SKM-1 (cell line): ENCODE measurements at regions not wholly inside any gene's neighbourhood (a gene's known extent, or its start where the extent isn't known, plus 50 kb on each side); places are given as distances from the start of the nearest gene placed in this dataset.
A peak's percentile ranks its signal among the peaks of the same experiment; 100 is the strongest.
"Not testable (repeated sequence)": the region's sequence is repeated elsewhere in the genome, so short reads cannot be mapped to it uniquely, and the experiment has no call there.

ENCODE experiments used
- DNase-seq: peaks from one replicate; lab custom pipeline; 2025; ENCODE audit not compliant: unreplicated experiment; lab: John Stamatoyannopoulos, UW

DNA sequence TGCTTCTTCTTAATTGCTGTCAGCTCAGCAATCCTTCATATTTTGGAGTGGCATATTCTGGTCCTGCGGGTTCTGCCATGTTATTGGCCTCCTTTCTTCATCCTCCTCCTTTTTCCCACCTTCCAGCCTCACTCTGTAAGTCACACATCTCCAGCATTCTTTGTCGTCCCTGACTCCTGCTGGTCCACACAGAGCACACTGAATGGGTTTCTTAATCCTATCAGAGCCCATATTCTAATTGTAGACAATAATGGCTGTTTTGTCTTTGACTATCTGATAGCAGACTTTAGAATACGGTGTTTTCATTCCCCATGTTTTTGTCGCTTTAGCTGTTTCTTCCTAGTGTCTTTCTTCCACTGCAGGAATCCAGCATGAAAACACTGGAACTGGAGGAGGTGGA lies 389.6 kb downstream of the REEP3 start:
- DNase-seq = no peak

DNA sequence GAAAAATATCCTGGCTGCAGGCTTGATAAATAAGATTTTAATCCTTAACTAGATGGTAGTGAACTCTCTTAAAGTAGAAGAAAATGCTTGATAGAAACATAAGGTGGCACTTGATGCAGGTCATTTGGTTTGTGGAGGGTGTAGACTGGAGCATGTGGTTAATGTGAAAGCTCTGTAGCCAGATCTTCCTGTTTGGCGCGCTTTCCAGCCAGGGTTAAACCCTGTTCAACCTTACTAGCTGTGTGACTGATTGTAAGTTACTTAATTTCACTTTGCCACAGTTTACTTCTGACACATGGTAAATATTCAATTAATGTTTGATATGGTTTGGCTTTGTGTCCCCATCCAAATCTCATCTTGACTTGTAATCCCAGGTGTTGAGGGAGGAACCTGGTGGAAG lies 394.0 kb downstream of the REEP3 start:
- no peak for DNase-seq

DNA sequence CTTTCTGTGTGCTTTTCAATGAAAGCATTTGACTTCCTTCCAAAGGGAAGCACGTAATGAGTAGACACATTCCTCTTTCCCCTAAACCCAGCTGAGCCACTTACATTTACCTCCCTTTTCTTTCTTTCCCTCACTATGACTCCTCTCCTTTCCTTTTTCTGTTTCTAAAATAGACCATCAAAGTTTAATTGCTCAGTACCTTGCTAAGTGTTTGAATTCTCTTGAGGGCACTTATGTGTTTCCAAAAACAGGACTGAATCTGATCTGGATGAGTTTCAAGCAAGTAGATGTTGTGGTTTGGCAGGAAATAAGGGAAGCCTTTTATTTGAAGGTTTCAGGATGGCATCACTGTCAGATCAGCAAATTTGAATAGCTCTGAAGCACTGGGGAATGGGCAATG lies 396.2 kb downstream of the REEP3 start:
- DNase-seq = no peak

DNA sequence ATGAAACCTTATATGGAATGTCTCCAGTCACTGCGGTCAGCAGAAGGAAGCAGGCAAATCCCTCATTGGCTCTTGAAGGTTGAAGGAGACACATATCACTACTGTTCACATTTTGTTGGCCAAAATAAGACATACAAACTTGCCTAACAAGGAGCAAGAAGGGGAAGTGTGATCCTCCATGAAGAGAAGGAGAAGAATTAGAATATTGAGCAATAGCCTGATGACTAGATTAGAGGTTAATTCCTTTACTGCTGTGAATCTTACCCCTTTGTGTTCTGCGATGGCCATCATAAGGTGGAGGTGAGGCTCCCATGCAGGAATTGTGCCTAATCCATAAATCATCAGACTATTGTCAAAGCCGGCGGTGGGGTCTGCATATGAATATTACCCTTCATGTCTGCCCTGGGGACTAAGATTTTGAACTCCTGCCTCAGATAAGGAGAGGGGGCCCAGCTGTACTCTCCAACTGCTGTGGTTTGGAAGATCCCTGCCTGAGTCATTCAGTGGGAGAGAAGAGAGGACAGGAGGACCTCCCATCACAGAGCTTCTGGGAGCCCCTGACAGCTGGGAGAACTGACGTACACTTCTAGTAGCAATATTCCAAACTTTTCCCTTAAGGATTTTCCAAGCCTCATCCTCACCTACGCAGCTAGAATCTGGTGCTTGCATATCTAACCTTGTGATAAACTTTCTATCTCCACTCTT lies 398.5 kb downstream of the REEP3 start:
- DNase-seq = peak; percentile 66

DNA sequence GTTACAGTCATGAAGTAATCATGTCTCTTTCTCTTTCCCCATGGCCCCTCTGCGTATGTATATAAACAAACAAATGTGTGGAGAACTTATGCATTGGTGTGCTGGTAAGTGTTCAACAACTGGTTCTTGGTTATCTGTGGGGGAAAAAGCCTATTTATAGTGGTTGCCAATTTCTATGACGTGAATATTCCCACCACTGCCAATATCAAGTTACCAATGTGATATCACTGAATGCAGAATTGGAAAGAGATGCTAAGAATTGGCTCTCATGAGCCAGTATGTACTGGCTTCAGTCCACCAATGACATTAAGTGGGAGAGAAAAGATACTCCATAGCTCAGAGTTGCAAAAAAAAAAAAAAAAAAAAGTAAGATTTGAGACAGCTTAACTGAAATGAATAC lies 399.7 kb downstream of the REEP3 start:
- no peak for DNase-seq

DNA sequence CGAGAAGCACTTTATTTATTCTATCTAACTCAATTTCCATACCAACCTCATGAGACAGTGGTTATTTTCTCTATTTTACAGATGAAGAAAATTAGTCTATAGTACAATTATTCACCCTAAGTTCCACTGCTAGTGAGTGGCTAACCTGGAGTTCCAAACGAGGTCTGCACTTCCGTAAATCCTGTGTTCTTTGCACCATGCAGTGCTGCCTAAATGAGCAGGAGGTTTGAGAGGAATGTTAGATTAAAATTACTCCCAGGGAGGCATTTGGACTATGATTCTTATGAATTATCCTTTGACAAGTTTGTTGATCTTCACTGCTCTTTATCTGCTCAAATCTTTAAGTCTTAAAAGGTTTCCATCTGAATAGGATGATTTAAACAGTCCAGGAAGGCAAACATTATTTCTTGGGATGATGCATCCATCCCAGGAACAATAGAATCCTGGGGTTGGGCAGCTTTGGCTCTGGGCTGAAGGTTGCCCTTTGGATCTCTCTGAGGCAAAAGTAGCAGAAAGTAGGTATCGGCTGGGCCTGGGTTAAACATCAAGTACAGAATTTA lies 400.8 kb downstream of the REEP3 start:
- no peak for DNase-seq

DNA sequence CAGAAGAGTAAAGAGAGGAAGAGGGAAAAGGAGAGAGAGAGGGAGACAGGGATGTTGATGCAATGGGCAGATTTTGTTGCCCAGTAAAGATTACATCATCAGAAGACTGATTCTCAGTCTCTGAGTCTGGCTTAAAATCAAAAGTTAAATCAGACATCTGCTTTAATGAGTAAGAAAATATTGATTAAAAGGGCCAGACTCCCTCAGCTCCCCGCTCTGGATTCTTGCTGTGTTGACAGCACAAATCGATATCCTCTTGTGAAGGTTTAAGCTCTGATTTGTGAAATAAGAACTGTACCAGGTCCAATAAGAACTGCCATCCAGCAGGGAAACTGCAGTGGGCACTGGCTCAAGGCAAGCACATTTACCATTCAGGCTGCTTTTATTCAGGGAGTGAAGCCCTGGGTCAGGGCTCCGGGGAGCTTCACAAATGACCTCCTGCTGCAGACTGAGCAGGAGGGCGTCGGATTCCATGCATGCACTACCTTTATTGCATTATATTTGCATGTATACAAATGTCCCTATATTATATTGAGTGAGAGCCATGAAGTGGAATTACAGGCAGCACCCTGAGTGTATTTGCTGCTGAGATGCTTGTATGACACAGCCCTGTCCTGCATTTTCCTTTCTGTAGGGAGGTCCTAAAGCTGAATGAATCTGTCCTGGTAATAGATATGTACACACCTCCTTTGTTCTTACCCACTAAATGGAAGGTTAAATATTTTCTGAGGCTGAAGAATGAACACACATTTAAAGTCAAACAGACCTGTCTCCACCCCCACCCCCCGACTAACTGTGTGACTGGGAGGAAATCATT lies 401.5 kb downstream of the REEP3 start:
- DNase-seq = no peak

DNA sequence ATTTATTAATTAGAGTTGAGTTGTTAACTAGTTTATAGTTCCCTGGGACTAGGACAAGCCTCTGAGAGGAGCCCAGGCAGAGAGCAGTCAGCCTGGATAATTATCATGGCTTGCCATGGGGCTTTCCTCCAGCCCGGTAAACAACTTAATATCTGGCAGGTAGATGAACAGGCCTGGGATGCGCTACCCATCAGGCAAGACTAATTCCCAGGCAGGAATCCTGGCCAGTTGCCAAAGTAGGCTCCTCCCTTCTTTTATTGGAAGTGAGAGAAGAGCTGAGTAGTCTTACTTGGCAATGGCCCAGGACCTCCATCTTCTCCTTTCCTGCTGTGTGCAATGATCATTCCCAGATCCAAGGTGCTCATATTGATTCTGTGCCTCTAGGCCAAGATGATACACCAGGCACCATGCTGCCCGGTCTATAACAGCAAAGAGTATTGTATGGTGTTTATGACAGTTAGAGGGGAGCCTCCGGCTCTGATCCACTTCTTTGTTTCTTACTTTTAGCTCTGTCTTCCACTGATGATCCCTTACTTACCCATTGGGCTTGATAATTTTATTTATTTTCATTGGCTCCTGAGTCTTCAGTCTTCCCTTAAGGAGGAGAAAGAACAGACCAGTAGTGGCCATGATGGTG lies 408.7 kb downstream of the REEP3 start:
- no peak for DNase-seq

DNA sequence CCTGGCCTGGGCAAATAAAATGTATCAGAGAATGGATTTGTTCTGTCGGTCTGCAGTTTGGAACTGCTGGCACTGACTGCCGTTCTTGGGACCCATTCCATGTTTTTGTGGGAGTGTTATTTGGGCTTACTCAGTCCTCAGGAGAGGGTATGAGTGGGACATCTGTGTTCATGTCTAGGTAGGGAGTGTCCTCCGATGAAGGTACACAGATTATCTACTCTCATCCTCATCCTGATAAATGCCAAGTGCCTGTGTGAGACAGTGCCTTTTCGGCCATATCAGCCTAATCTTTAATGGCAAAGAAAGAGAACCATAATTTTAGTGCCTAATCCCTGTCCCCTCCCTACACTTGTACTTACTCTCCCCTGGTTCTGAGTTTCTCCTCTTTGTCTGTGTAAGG lies 409.4 kb downstream of the REEP3 start:
- no peak for DNase-seq

DNA sequence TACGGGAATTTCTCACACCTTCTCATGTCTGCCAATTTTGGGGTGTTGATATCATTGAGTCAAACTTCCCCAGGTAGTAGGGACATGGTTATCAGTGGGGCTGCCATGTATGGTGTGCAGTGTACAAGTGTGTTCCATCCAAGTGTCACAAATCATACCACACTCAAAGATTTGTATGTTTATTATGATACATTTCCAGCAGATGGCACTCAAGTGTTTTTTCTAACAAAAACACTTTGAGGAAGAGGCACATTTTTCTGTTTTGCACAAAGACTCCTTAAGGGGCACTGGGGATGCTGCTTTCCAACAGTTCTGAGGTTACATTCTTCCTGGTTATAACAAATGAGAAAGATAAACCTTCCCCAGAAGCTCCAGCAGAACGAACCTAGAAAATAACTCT lies 414.5 kb downstream of the REEP3 start:
- peak; percentile 6 for DNase-seq

DNA sequence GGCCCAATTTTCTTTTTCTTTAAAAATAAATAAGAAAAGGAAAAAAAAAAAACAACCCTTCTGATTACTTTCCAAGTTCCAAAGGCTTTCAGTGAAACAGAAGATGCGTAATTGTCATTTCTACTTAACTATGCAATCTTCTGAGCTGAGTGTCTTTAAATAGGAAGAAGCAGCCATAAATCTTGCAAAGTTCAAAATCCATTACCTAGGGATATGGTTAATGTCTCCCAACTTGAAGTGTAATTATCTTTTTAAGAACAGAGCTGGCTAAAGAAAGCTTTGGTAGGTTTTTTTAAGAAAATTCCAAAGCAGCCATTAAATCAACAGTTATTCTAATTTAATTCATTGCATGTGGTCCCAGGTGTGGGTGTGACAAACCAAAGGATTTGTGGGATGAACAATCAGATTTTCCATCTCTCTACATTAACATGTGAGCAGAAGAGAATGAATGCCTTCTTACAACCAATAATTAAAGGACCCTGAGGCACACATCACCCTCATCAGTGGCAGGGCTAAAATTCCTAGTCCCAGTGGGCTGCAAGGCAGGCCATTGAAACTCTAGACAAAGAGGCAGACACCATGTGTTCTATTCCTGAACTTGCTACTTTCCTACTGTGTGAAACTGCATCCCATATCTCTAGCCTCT lies 419.2 kb downstream of the REEP3 start:
- DNase-seq = no peak

DNA sequence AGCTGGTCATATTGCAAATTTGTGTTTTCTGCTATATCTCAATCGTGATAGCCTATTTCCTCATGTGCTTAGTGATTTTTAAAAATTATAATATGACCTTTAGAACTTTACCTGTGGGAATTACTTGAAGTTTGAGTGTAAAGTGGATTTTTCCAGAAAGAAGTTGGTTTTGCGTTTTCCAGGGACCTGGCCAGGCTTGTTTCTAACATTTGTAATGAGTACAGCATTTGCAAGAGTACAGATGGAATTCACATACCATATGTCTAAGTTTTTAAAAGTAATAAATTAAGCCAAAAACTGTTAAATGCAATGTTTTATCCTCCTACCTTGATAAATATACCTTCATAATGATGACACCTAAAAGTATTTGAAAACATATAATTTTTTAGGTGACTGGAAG lies 443.2 kb downstream of the REEP3 start:
- no peak for DNase-seq

DNA sequence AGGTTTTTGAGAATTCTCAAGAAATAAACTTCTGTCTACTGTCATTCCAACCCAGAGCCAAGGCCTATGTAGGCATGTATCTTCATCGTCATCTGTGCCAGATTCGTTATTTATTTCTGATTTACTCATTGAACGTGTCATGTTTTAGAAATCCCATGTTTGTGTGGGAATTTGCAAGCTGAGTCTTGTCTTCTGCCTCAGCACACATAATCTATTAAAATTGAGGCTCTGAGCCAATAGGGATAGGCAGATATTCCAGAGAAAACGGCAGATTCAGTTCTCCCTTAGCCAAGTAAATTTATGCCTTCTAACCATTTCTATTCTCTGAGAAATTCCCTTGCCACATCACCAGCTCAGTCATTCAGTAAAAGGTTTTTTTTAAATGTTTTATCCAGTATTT lies 444.6 kb downstream of the REEP3 start:
- no peak for DNase-seq

DNA sequence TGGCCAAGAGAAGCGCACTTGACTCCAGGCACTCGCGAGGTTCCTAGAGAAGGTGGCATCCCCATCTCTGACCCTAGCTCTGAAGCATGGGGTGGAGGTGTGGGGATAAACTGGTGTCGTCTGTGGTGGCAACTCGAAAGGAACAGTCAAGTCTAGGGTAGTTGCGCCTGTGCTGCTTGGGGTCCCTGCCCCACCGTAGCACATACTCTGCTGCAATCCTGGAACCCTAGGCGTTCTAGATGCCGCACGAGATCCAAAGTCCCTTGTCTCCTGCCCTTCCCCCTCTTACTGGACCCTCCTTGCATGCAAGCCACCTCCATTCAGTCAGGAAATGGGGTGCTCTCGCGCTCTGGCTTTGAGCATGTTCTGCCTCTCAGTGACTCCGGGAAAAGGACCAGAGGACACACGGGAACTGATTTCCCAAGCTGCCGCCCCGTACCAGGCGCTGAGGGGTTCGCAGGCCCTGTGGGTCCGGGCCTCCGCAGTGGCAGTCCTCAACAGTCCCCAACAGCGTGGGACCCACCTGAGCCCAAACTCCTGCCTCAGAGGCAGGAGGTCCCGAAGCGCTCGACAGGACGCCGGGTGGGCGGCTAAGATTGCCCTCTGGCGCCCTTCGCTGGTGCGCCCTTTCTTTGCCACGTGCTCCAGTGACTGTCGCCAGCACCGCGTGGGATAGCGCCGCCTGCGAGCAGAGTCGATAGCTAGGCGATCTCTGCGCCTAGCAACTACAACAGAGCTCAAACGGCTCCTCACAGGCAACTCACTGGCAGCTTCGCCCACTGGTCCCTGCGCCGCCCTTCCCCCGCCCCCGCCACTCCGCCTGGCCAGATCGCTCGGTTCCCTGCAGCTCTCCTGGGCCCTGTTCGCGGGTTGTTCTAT lies 452.0 kb downstream of the REEP3 start:
- DNase-seq = no peak

DNA sequence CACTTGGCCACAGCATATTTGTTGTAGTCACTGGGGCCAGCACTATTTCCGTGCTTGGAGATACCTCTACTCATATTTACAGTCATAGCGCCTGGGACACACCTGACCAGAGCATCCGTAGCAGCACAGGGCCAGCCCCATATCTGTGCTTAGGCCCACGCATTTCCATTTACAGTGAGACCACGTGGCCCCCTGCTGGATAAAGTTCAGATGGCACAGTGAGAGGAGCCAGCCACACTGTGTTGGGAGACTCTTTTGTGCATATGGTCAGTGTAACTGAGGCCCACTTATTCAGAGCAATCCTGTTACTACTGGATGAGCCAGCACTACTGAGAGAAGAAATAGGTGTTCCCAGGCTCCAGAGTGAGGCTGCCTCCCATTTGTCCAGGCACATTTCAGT lies 455.3 kb downstream of the REEP3 start:
- peak; percentile 11 for DNase-seq

DNA sequence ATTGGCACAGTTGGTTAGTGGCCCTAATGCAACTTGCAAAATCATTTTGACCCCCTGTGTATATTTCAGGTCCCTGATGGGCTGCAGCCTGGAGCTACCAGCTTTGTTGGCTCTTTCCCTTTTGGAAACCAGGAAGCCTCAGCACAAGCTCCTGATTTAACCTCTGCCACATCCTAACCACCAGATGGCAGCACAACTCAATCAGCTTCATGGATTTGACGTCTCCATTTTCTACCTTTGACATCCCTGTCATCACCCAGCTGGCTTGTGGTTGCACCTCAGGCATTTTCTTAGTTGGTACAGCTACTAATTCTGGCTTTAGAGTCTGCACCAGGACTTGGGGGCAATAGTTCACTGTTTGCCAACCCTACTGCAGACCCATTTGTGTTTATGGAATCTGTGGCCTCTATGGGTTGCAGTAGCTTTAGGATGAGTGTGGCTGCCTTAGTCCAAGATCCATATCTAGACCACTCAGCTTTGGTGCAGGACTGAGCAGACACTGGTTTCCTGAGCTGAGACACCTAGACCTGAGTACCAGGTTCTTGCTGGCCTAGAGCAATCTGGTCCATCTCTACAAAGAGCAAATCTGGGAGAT lies 456.2 kb downstream of the REEP3 start:
- peak; percentile 56 for DNase-seq

DNA sequence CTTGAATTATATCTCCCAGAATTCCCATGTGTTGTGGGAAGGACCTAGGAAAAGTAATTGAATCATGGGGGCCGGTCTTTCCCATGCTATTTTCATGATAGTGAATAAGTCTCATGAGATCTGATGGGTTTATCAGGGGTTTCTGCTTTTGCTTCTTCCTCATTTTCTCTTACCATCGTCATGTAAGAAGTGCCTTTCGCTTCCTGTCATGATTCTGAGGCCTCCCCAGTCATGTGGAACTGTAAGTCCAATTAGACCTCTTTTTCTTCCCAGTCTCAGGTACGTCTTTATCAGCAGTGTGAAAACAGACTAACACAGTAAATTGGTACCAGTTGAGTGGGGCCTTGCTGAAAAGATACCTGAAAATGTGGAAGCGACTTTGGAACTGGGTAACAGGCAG lies 459.7 kb downstream of the REEP3 start:
- not testable (repeated sequence) for DNase-seq

DNA sequence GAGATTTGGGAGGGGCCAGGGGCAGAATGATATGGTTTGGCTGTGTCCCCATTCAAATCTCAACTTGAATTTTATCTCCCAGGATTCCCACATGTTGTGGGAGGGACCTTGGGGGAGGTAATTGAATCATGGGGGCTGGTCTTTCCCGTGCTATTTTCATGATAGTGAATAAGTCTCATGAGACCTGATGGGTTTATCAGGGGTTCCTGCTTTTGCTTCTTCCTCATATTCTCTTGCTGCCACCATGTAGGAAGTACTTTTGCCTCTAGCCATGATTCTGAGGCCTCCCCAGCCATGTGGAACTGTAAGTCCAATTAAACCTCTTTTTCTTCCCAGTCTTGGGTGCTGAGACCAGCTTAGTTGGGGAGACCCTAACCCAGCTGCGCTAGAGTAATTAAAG lies 462.9 kb downstream of the REEP3 start:
- not testable (repeated sequence) for DNase-seq

DNA sequence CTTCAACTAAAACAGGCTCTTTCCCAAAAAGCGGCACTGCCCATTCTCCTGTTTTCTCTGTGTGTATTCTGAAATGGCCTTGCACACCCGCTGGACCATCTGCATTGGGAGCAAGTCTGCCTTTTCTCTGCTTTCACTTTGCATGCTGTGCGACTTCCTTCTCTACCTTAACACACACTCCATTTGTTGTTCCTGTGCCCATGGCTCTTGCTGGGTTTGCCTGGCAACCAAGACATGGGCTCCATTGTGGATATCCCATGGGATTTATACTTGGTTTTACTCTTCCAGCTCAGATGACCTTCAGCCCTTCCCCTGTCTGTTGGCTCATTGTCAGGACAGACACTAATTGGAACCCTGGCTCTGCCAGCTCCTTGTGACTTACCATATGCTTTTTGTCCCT lies 465.3 kb downstream of the REEP3 start:
- DNase-seq = no peak

DNA sequence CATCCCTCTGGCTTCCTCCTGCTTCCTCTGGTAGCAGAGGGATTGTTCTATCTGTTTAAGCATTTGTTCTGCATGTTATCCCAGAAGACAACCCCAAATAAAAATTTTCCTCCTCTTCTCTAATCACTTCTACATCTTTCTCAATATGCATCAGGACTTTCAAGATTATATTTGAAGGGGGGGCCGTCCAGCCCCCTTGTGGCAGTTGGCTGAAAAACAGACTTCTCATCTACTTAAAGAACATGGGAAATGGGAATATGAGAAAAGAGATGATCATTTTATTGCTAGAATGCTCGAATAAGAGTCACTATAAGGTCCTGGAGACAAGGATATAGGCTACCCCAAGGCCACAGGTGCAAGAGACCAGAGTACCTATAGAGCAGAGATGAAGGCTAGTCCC lies 466.0 kb downstream of the REEP3 start:
- DNase-seq = no peak
